NCI-H82 treated with DMSO at 0.1 percent for 48 hours (cell line): ENCODE measurements at regions not wholly inside any gene's neighbourhood (a gene's known extent, or its start where the extent isn't known, plus 50 kb on each side); places are given as distances from the start of the nearest gene placed in this dataset.

Source experiments
- DNase-seq: peaks from one replicate; lab custom pipeline; 2025; ENCODE audit not compliant: unreplicated experiment; lab: John Stamatoyannopoulos, UW

DNA sequence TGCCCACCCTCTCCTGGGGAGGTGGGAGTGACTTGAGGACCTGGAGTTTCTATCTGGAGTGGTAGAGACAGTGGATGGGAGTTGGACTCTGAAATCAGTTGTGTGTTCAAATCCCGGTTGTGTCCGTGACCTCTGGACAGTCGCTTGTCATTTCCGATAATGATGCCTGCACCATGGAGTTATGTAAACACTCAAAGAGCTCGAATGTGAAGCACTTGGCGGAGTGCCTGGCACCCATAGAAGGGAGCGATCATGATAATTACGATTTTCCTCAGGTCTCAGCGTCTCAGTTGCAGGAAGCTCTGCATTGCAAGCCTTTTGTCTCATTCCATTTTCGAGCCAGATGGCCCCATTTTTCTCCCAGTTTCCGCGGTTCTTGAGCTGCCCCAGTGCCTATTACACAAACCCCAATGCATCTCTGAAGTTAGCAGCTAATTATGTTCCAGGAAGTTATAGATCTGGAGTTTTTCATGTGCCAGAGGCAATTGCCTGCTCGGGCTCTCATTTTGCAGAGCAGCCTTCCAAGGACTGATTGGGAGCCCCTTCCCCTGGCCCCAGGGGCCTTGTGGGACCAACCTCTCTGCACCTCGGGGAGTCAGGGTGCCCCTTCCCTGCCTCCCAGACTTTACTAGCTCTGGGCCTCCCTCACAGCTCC lies 175.5 kb upstream of the MVB12B start:
- no peak for DNase-seq

DNA sequence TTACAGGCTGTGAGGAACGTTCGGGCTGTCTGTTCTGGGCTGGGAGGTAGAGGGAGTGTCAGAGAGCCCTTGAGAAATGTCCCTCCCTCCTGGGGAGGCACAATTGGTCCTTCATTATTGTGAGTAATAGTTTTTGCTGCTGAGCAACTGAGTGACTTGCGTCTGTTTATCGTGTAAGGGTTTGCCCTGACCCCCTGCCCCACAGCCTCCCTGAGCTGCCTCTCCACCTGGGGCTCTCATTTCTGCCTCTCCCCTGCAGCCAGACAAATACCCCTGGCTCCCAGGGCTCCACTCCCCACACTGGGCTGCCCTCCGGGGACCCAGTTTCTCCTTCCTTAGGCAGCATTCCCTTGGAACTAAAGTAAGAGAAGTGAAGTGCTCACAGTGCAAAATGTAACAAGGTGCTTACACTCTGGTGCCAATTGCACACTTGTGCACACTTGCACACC lies 174.9 kb upstream of the MVB12B start:
- DNase-seq: no peak

GRCh38 chr9:126152622-126153362 lies 173.8 kb upstream of the MVB12B start:
- DNase-seq: no peak

- no peak for DNase-seq
These were observed 173.2 kb upstream of the MVB12B start for GRCh38 chr9:126153382-126153781.

DNA sequence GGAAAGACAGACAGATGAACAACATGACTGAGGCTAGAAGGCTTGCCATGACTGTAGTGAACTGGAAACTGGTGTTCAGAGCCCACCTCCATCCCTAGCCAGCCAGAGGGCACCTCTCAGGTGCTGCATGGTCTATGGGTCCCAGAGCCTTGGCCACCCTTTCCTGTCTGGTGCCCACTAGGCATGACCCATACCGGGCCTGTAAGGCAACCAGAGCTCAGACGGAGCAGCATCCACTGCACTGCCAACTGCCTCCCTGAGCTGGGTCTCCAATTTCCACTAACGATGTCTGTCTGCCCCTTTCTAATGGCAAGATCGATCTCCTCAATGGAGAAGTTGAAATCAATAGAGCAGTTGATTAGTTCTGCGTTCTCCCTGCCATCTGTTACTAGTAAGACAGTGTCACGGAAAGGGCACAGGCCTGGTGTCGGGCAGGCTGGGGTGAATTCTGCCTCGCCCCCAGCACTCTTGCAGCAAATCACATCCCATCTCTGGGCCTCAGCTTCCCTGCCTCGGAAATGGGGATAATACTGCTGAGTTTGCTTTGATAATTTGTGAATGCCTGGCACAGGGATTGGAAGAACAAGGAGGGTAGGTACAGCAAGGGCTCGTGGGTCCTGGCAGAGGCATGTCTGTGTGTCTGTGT lies 172.3 kb upstream of the MVB12B start:
- no peak for DNase-seq

DNA sequence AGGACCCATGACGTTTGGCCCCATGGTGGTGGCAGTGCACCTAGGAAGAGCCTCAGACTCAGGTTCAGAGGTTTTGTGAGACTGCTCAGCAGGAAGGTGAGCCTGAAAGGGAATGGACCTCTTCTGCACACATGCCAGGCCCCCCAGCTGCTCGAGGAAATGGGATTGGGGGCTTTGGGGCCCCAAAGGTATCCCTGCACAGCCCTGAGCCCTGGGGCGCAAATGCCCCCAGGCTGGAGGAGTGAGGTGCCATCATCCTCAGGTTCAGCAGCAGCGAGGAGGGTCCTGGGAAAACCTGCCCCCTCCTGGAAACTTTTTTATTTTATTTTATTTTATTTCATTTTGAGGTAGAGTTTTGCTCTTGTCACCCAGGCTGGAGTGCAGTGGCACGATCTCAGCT lies 171.8 kb upstream of the MVB12B start:
- no peak for DNase-seq

DNA sequence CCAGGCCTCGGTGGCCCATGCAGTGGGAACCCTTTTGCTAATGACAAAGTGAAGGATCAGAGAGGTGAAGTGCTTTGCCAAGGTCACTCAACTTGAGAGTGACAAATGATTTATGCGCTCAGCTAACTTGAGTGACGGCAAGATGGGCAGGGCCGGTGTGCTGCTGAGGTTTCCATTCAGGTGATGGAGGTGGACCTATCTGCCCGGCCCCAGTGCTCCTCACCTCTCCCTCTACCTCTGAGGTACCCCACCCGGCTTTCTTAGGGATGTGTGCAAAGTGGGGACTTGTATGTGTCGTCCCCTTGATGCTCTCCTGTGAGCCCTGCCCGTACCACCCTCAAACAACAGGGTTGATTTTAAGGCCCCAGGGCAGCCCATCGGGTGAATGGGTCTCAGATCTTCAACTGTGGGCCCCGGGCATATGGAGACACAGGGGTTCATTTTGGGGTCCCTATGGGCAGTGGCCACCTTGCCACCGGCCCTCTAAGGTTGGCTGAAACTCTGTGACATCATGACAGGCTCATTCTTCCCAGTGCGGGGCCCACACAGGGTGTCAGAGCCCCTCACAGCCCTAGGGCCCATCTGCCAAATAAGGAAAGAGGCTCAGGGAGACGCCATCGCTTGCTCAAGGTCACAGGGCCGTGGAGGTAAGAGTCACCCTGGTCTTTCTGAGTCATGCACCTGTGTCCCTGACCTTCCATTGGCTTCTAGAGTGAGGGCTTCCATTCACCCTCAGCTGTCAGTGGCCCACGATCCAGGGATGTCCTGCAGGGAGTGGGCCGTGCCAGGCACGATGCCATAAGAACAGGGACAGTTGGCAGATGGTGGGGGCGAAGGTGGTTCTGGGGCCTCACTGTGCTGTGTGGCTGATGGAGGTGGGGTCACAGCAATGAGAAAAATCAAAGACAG lies 170.6 kb upstream of the MVB12B start:
- no peak for DNase-seq

- DNase-seq: no peak
These were observed 169.7 kb upstream of the MVB12B start for GRCh38 chr9:126156898-126157297.

GRCh38 chr9:126157423-126157822 lies 169.2 kb upstream of the MVB12B start:
- no peak for DNase-seq

GRCh38 chr9:126157826-126158587 lies 168.6 kb upstream of the MVB12B start:
- DNase-seq: no peak

DNA sequence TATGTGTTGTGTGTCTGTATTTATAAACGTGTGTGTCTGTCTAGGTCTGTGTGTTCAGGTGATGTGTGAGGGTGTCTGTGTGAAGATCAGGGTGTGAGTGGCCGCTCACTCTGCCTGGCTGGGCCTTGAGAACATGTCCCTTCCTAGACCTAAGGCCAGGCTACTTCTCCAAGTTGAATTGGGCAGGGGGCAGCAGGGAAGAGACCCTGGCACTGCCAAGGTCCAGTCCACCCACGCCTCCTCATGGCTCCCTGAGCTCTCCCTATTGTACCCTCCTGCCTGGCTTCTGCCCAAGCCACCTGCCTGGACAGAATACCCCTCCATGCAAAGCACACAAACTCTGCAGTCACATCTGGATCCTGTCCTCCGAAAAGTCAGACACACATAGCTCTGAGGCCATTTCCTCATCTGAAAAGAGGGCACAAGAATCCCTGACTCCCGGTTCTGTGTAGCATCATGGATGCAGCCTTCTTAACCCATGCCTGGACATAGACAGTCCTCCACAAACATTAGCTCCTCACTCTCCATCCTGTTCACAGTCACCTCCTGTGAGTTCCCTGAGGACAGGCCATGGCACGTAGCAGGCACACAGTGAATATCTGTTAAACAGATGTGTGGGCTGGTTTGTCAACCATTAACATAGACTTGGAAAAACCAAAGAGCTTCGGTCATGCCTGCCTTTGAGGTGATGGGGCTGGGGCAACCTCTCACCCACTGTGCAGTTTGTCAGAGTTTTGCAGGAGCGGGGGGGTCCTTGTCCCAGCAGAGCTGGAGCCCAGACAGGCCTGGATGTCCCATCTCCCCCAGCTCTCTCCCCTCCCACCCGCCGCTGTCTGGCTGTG lies 167.8 kb upstream of the MVB12B start:
- no peak for DNase-seq

DNA sequence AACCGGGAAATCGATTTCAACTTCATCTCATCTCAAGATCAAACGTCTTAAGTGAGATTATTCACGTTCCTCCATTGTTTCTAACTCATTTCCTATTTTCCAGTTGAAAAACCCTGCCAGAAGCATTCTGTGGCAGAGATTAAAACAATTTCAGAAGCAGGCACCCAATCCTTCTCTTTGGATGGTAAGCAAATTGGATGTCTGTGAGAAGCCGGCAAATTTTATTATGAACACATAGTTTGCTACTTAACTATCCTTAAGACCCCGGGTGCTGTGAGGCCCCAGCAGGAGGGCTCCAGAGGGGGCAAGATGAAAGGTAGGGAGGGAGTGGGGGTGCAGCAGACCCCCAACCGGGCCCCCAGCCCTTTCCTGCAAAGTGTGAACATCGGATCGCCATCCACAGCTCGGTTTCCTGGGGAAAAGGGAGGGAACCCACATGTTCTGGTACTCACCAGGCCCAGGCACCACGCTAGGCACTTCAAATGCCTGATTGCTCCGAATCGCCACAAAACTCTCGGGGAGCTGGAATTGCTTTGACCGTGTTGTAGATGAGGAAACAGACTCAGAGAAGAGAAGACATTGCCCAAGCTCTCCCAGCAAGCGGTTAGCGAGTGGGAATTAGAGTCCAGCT lies 167.1 kb upstream of the MVB12B start:
- no peak for DNase-seq

DNA sequence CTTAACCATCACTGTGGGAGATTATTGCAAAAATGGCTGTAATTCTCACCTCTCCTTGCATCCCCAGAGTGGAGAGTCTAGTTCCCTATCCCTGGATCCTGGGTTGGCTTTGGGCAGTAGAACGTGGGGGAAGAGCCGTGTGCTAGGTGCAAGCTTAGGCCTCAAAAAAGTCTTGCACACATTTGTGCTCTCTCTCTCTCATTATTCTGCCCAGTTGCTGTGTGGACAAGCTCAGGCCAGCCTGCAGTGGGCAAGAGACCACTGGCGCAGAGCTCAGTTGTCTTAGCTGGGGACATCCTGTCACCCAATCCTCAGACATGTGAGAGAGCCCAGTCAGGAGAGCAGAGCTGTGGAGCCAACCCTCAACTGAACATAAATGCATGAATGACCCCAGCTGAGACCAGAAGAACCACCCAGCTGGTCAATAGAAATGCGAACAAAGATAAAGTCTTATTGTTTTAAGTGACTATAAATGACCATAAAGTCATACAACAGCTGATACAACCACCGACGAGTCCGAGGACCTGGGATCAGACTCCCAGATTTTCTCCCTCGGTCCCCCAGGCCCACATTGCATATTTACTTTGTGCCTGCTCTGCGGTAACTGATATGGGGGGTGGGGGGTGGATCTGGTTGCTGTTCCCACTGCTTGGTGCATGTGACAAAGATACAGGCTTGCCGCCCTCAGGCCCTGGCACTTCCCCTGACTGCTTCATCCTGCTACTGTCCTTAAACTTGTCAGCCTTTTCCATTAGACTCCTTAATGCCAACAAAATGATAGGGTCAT lies 166.4 kb upstream of the MVB12B start:
- DNase-seq: no peak

GRCh38 chr9:126160854-126161329 lies 165.7 kb upstream of the MVB12B start:
- no peak for DNase-seq

DNA sequence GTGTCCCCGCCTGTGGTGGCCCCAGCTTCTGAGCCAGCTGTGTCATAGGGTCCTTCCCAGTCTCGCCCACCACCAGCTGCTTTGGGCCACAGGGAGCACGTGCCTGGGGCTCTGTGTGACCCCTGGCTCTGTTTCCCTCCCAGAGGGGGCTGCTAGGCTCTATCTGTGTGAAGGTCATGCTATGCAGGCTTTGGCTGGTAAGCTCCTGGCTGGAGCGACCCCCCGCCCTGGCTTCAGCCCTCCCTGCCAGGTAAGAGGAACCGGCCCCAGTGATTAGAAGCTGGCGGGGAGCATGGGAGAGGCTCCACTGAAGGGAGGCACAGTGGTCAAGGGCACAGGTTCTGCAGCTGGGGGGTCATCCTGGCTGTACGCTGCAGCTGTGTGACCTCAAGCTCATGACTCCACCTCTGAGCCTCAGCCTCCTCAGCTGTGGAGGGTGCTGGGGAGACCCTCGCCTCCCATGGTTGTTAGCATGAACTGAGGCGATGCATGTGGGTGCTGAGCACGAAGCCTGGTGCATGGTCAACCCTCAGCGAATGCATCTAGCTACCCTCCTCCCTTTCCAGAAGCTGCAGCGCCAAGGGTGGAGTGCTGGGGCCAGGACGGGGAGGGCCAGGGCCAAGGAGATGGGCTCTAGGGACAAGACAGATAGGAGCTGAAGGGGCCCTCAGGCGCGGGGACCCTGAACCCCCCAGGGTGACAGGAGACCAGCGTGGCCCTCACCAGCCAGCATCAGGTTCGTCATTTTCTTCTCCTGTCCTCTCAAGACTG lies 163.8 kb upstream of the MVB12B start:
- DNase-seq: no peak

DNA sequence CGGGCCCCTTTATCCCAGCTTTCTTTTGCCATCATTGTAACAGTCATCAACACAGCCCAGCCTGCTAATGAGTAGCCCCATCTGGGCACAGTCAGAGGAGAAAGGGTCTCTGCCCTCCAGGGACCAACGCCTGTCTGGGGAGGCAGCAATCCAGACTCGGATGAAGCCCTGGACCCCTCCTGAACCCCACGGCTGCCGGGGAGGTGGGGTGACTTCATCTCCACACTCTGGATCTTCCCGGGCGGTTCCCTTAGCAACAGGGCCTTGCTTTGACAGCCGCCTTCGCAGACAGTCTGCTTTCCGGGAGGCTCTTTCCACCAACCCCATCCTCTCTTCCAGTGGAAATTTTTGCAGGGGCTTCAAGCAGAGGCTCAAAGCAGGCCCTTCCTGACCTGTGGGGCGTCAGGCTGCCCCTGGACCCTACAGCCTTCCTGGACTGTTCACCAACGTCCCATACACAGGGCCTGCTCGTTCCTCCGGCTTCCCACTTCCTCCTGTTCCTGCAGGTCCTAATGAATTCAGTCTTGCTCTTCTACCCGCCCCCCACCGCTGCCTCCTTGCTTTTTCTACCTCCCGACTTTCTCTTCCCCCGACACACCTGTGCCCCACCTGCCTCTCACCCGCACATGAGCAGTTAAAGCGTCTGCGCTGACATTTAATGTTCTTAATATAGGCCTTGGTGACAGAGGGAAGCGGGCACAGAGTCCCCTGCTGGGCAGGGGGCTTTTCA lies 161.7 kb upstream of the MVB12B start:
- no peak for DNase-seq

- no peak for DNase-seq
These were observed 160.9 kb upstream of the MVB12B start for GRCh38 chr9:126165755-126166154.
